PC-9 (cell line): ENCODE measurements at regions not wholly inside any gene's neighbourhood (a gene's known extent, or its start where the extent isn't known, plus 50 kb on each side); places are given as distances from the start of the nearest gene placed in this dataset.

ENCODE experiments used
- EZH2 ChIP-seq: fragments of 200-600 bp; sonication (generic); IDR thresholded peaks from 2 replicates; pipeline ENCODE4 v1.8.0; 2017; ENCODE audit warnings: antibody characterized with exemption, low read depth
- TF ChIP-seq, protein P1 (sequence below): fragments of 200-600 bp; sonication (generic); conservative IDR thresholded peaks from 2 replicates; pipeline ENCODE4 v1.6.1; 2017; ENCODE audit warnings: mixed run types, antibody characterized with exemption, mild to moderate bottlenecking, moderate library complexity

GRCh38 chr12:75964150-75964549, 67.4 kb downstream of the PHLDA1 start:
- TF ChIP-seq, protein P1, sequence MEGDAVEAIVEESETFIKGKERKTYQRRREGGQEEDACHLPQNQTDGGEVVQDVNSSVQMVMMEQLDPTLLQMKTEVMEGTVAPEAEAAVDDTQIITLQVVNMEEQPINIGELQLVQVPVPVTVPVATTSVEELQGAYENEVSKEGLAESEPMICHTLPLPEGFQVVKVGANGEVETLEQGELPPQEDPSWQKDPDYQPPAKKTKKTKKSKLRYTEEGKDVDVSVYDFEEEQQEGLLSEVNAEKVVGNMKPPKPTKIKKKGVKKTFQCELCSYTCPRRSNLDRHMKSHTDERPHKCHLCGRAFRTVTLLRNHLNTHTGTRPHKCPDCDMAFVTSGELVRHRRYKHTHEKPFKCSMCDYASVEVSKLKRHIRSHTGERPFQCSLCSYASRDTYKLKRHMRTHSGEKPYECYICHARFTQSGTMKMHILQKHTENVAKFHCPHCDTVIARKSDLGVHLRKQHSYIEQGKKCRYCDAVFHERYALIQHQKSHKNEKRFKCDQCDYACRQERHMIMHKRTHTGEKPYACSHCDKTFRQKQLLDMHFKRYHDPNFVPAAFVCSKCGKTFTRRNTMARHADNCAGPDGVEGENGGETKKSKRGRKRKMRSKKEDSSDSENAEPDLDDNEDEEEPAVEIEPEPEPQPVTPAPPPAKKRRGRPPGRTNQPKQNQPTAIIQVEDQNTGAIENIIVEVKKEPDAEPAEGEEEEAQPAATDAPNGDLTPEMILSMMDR: no peak
- TF ChIP-seq EZH2: no peak
